Stimulated activated CD4-positive, alpha-beta T cell treated with anti-CD3 and anti-CD28 coated beads, Interleukin-2, amount 100 ng/mL, for 48 hours (primary cell): ENCODE measurements at regions not wholly inside any gene's neighbourhood (a gene's known extent, or its start where the extent isn't known, plus 50 kb on each side); places are given as distances from the start of the nearest gene placed in this dataset.
"Not testable (repeated sequence)": the region's sequence is repeated elsewhere in the genome, so short reads cannot be mapped to it uniquely, and the experiment has no call there.

Experiments used
- DNase-seq, 2 donors: peaks; one replicate each; pipeline ENCODE4 v3.0.0-alpha.2; 2020

DNA sequence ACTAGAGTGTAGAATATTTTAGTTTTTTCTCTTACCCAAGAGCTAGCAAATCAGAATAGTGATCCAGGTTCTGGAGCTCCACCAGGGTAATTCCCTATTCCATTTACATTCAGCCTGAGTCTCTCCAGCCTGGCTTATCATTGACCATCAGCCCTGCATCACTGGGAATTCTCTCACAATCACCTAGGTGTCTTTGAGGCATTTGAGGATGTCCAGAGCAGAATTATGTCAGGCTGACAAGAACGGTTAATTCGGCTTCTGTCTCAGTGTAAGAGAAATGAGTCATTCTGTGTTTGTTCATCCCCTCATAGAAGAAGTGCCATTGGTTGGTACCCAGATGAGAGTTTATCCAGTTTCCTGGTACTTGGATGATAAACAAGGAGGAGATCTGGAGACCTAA, 180.5 kb downstream of the ZNF737 start:
- no peak for DNase-seq

DNA sequence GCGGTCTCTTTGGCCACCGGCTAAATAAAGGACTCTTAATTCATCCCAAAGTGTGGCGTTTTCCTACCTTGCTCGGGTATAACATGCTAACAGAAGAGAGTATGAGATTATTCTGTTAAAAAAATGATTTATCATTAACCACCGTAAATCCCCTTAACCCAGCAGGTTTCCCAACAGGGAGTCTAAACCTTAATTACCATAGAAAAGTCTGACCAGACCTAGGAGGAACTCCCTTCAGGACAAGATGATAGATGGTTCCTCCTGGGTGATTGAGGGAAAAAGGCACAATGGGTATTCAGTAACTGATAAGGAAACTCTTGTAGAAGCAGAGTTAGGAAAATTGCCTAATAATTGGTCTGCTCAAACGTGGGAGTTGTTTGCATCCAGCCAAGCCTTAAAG, 193.7 kb downstream of the ZNF737 start:
- no peak for DNase-seq

GRCh38 chr19:20371304-20371703, 194.3 kb downstream of the ZNF737 start:
- DNase-seq = not testable (repeated sequence)

DNA sequence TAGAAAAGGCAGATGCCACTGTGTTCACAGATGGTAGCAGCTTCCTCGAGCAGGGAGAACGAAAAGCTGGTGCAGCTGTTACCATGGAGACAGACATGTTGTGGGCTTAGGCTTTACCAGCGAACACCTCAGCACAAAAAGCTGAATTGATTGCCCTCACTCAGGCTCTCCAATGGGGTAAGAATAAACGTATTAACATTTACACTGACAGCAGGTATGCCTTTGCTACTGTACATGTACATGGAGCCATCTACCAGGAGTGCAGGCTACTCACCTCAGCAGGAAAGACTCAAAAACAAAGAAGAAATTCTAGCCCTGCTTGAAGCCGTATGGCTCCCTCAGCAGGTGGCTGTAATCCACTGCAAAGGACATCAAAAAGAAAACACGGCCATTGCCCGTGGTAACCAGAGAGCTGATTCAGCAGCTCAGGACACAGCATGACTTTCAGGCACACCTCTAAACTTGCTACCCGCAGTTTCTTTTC, 197.7 kb downstream of the ZNF737 start:
- no peak for DNase-seq

DNA sequence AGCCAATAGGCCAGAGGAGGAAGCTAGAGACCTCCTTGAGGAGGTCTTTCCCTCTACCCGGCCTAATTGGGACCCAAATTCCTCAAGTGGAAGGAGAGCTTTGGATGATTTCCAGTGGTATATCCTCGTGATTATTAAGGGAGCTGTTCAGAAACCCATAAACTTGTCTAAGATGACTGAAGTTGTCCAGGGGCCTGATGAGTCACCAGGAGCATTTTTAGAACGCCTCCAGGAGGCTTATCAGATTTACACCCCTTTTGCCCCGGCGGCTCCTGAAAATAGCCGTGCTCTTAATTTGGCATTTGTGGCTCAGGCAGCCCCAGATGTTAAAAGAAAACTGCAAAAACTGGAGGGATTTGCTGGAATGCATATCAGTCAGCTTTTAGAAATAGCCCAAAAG, 198.1 kb downstream of the ZNF486 start:
- DNase-seq = no peak

DNA sequence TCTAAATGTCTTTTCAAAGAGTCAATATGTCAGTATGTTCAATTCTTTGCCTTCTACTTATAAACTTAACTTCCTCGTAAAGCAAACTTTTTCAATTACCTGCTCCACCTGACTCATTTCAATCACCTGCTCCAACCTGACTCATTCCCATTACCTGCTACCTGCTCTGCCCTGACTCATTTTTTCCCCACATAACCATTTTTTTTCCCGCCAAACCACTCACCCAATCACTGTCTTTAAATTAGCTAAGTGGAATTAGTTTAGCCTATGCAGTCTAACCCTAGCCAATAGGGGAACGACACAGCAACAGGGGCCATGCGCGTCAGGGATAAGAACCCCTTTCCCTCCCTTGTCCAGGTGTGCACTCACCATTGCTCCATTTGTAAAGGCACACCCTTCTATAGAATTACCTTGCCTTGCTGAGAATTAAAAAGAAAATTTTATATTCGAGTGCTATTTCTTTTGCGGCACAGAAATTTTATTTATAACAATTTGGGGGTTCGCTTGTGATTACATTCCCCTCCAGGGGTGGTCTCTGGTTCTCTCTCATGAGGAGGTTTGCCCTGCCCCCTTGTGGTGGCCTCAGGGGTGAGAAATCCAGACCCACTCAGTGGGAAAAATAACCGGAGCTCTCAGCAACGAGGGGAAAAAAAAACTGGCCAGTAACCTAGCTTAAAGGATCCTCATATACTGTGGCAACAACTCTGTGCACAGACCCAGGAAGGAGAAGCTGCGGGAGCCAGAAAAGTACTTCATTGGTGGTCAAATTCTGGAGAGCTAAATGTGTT, 193.1 kb downstream of the ZNF486 start:
- peak in 1 of 2 donors; percentile 1 for DNase-seq

- not testable (repeated sequence) for DNase-seq
Observed at GRCh38 chr19:20358841-20359465, 191.9 kb downstream of the ZNF486 start.

GRCh38 chr19:20357921-20358320, 190.9 kb downstream of the ZNF486 start:
- DNase-seq = no peak

- no peak for DNase-seq
Observed at GRCh38 chr19:20351244-20351643, 184.2 kb downstream of the ZNF486 start.

DNA sequence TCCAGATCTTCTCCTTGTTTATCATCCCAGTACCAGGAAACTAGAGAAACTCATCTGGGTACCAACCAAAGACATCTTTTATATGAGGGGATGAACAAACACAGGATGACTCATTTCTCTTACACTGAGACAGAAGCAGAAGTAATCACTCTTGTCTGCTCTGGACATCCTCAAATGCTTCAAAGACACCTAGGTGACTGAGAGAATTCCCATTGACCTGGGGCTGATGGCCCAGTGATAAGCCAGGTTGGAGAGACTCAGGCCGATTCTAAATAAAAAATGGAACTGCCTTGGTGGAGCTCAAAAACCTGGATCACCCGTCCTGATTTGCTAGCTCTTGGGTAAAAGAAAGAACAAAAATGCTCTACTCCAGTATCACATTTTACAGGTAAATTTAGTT, 182.2 kb downstream of the ZNF486 start:
- DNase-seq = no peak

- no peak for DNase-seq
Observed at GRCh38 chr19:20339444-20339843, 172.4 kb downstream of the ZNF486 start.

DNA sequence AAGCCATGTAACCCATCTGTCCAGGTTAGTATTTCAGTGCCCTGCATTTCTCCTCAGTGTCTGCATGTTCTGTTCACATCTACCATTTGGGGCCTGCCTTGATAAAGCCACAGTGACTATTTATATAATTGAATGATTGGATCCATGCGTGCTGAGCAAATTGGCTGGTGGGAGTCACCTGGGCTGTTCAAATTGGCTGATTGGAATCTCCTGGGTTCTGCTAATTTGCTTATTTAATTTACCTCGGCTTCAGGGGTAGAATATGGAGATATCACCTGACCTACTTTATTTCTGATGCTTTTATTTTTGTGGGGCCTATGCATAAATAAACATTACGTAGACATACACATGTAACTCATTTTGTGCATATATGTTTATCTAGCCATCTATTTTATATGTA, 167.7 kb downstream of the ZNF486 start:
- DNase-seq = no peak

- no peak for DNase-seq
Observed at GRCh38 chr19:20333508-20333907, 166.5 kb downstream of the ZNF486 start.

DNA sequence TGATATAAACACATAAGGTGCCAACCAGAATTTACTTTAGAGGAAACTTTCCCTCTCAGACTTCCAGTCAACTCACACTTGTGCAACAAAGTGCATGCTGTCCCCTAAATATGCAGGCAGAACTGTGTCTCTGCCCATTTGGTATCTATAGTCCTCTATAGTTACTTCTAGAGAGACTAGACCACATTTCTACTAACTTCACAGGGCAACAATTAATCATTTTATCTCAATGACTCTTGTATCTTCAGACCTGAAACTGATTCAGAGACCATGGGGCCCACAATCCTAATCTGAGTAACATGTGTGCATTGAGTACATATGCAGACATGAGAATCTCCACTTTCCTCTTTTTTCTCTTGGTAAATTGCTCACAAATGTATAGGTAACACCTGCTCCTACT, 158.1 kb downstream of the ZNF486 start:
- no peak for DNase-seq

DNA sequence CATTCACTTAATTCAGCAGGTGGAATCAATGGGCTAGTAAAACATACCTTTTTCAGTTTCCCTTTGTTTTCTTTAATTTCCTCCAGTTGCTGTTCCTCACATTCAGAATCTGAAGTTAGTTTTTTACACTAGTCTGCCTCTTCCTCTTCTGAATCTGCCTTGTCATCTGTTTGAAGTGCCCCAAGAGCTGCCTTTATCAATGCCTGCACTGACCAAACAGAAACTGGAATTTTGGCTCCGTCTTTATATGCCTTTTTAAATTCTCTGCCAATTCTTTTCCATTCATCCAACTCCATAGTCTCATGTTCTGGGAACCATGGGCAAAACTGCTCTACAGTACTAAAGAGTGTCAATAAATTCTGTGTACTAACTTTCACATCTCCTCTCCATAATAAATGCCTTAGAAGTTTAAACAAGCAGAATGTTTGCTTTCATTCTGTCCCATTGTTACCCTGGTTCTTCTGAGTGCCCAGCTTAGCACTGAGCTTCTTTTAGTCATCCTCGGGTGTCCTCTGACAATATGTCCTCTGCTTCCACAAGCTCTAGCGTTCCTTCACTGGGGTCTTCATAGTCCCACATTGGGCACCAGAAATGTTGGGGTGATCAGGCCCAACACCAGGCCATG, 154.2 kb downstream of the ZNF486 start:
- no peak for DNase-seq

- no peak for DNase-seq
Observed at GRCh38 chr19:20320191-20320590, 153.2 kb downstream of the ZNF486 start.

DNA sequence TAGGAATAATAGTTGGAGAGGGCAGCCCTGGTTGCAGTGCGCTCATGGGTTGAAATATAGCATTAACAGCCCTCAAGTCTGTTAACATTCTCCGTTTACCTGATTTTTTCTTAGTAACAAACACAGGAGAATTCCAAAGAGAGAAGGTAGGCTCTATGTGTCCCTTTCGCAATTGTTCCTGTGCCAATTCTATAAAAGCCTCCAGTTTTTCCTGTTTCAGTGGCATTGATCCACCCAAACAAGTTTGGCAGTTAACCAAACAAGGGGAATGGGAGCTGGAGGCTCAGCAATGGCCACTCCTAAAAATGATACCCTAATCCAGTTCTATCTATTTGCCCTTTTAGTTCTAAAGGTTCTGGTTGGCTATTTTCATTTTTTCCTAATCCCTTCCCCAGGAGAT, 151.6 kb downstream of the ZNF486 start:
- DNase-seq = no peak

DNA sequence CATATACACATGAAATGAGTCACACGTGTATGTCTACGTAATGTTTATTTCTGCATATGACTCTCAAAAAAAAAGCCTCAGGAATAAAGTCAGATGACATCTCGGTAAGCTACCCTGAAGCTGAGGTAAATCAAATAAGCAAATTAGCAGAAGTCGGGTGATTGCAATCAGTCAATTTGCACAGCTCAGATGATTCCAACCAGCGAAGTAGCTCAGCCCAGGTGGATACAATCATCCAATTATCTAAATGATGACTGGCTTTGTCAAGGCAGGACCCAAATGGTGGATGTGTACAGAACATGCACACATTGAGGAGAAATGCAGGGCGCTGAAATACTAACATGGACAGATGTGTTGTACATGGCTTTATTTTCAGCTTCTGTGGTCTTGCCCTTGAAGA, 148.5 kb downstream of the ZNF486 start:
- no peak for DNase-seq

DNA sequence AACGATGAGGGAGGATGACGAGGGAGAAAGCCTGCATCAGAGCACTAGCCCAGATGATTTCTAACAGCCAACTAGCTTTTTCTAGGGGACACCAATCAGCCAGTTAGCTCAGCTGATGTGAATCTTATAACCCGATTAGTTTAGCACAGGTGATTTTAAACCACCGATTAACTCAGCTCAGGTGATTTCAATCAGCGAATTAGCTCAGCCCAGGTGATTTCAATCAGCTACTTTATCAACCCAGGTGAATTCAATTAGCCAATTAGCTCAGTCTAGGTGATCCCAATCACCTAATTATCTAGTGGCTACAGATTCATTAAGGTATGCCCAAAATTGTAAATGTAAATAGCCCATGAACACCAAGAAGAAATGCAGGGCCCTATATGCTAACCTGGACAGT, 146.9 kb downstream of the ZNF486 start:
- DNase-seq = no peak

DNA sequence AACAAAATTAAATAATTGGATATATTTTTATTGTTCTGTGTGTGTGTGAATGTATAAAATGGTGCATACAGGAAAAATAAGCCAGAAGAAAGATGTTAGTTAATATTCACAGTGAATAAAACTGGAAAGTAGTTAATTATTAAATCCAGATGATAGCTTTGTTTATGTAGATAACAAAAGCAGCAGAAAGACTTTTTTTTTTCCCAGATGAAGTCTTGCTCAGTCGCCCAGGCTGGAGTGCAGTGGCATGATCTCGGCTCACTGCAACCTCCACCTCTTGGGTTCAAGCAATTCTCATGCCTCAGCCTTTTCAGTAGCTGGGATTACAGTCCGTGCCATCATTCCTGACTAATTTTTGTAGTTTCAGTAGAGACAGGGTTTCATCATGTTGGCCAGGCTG, 140.1 kb downstream of the ZNF486 start:
- no peak for DNase-seq

DNA sequence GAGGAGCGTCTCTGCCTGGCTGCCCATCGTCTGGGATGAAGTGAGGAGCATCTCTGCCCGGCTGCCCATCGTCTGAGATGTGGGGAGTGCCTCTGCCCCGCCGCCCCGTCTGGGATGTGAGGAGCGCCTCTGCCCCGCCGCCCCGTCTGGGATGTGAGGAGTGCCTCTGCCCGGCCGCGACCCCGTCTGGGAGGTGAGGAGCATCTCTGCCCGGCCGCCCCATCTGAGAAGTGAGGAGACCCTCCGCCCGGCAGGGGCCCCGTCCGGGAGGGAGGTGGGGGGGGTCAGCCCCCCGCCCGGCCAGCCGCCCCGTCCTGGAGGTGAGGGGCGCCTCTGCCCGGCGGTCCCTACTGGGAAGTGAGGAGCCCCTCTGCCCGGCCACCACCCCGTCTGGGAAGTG, 129.3 kb downstream of the ZNF486 start:
- DNase-seq = not testable (repeated sequence)

GRCh38 chr19:20294181-20294580, 127.2 kb downstream of the ZNF486 start:
- no peak for DNase-seq

DNA sequence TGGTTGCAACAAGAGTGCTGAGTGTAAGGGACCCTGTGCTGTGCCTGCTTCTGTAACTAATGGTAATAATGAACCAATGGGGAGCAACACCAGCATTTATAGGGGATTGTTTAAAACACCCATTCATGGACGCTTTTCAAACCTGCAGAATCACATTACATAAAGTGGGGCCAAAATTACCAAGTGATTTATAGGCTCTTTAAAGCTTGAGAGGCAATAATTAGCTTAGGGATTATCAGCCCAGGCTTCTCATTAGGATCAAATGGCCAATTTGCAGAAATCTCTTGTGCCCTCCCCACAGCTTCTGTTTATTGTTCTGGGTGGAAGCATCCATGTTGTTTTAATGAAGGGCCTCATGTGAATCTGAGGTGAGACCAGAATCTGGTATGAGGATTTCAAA, 125.5 kb downstream of the ZNF486 start:
- DNase-seq = not testable (repeated sequence)

- DNase-seq = no peak
Observed at GRCh38 chr19:20289186-20289585, 122.2 kb downstream of the ZNF486 start.
